Memory B cell (primary cell): ENCODE measurements at regions not wholly inside any gene's neighbourhood (a gene's known extent, or its start where the extent isn't known, plus 50 kb on each side); places are given as distances from the start of the nearest gene placed in this dataset.

Source experiments
- ATAC-seq: fragments of 150-1000 bp; cut with Tn5 transposase; 2 replicates; pipeline ENCODE4 v1.10.0; 2021; ENCODE audit warnings: low read depth, mild to moderate bottlenecking, moderate library complexity
- DNase-seq, 2 donors: peaks; one replicate each; pipeline ENCODE4 v3.0.0; 2022; ENCODE audit warnings: low spot score in 2 of 2
- H3K27ac Mint-ChIP-seq: one replicate; pipeline ENCODE4 v1.8.0; 2022; ENCODE audit warnings: mild to moderate bottlenecking, moderate library complexity, mixed read lengths
- H3K27me3 Mint-ChIP-seq: one replicate; pipeline ENCODE4 v1.8.0; 2022; ENCODE audit warnings: mixed read lengths
- H3K36me3 Mint-ChIP-seq: one replicate; pipeline ENCODE4 v1.8.0; 2022; ENCODE audit warnings: mild to moderate bottlenecking, mixed read lengths
- H3K4me1 Mint-ChIP-seq: one replicate; pipeline ENCODE4 v1.8.0; 2022; ENCODE audit warnings: mixed read lengths
- H3K4me3 Mint-ChIP-seq: one replicate; pipeline ENCODE4 v1.8.0; 2022; ENCODE audit warnings: mild to moderate bottlenecking, moderate library complexity, mixed read lengths
- H3K9me3 Mint-ChIP-seq: one replicate; pipeline ENCODE4 v1.8.0; 2022; ENCODE audit warnings: mixed read lengths

GRCh38 chr18:78160961-78161656 is 818.5 kb upstream of the SALL3 start:
- H3K9me3 Mint-ChIP-seq = peaks cover 4% of the 10 kb centered on the region
- DNase-seq (no peak), ATAC-seq (no peak)
- no peak overlapping the region for H3K27ac Mint-ChIP-seq
- peaks cover 4% of the 10 kb centered on the region for H3K36me3 Mint-ChIP-seq
- H3K27me3 Mint-ChIP-seq = peaks cover 2% of the 10 kb centered on the region
- no peaks in the 10 kb centered on the region for H3K4me1 Mint-ChIP-seq
- no peak overlapping the region for H3K4me3 Mint-ChIP-seq

DNA sequence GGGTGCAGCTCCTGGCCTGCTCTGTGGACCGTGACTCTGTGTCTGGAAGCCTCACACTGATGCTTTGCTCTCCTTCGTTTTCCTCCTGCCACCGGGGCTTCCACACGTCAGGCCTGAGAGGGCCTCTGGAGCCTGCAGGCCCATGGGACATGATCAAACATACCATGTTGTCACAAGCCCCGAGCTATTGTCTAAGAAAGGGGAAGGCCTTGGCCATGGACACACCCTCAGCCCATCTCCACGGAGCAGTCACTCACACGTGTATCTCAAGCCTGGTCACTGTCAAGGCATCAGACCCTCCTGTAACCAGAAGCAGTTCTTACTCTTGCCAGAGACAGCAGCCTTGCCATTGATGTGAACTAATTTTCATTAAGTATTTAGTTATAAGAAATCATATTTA is 814.1 kb upstream of the SALL3 start:
- Mint-ChIP-seq H3K4me3 (no peak overlapping the region), H3K27ac (no peak overlapping the region), H3K36me3 (no peaks in the 10 kb centered on the region), H3K4me1 (no peaks in the 10 kb centered on the region), H3K27me3 (no peaks in the 10 kb centered on the region), H3K9me3 (peaks cover 4% of the 10 kb centered on the region)
- DNase-seq (no peak), ATAC-seq (no peak)

DNA sequence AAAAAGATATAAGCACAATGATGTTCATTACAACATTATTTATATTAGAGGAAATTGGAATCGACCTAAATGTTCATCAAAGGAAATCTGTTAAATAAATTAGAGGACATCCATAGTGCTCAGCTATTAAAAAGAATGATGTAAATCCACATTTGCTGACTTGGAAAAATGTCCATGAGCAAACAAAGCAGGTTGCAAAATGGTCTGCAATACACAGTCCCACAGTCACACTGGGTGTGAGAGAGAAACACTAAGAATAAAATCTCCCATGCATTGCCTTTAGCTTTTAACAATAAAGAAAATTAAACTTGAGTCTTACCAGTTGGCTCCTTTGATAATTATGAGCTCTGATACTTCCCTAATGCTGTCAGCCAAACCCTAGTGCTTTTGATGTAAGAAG is 811.1 kb upstream of the SALL3 start:
- H3K4me1 Mint-ChIP-seq = no peaks in the 10 kb centered on the region
- H3K4me3 Mint-ChIP-seq = no peak overlapping the region
- no peak overlapping the region for H3K27ac Mint-ChIP-seq
- no peaks in the 10 kb centered on the region for H3K36me3 Mint-ChIP-seq
- DNase-seq = no peak
- peaks cover 8% of the 10 kb centered on the region for H3K9me3 Mint-ChIP-seq
- no peak for ATAC-seq
- no peaks in the 10 kb centered on the region for H3K27me3 Mint-ChIP-seq

GRCh38 chr18:78169174-78169864 is 810.3 kb upstream of the SALL3 start:
- no peaks in the 10 kb centered on the region for H3K36me3 Mint-ChIP-seq
- DNase-seq (no peak), ATAC-seq (no peak)
- no peak overlapping the region for H3K4me3 Mint-ChIP-seq
- peaks cover 8% of the 10 kb centered on the region for H3K9me3 Mint-ChIP-seq
- H3K27ac Mint-ChIP-seq = no peak overlapping the region
- no peaks in the 10 kb centered on the region for H3K4me1 Mint-ChIP-seq
- H3K27me3 Mint-ChIP-seq = no peaks in the 10 kb centered on the region

DNA sequence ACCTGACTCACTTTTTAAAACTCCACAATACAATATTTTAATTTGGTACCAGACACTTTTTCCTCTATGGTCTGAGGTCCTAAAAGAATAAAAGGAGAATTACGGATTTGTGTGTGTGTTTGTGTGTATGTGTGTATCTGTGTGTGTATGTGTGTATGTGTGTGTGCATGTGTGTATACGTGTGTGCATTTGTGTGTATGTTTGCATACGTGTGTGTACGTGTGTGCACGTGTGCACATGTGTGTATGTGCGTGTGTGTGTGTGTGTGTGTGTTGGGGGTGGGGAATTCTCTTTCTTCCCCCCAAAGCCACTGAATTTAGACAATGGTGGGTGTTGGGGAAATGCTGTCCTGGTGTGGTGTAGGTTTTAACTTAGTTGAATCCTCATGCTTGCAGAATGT is 807.7 kb upstream of the SALL3 start:
- no peaks in the 10 kb centered on the region for H3K36me3 Mint-ChIP-seq
- H3K9me3 Mint-ChIP-seq = peaks cover 8% of the 10 kb centered on the region
- H3K27me3 Mint-ChIP-seq = no peaks in the 10 kb centered on the region
- no peak for ATAC-seq
- no peak overlapping the region for H3K4me3 Mint-ChIP-seq
- no peak for DNase-seq
- no peak overlapping the region for H3K27ac Mint-ChIP-seq
- H3K4me1 Mint-ChIP-seq = no peaks in the 10 kb centered on the region

DNA sequence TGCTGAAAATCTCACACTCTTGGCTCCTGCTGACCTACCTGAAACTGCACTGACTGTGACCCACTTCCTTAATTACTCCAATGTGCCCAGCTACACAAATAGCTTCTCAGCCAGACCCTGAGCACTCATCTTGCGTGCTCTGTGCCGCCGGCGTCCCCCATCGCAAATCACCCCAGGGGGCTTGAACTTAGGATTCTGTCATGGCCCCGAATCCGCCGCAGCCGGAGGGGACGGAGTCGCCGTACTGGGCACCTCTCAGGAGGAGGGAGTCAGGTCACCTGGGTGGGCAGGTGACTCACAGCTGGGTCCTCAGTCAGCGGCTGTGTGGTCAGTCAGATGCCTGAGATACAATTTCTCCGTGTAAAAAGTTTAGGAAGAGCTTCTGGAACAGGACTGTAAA is 804.9 kb upstream of the SALL3 start:
- Mint-ChIP-seq H3K9me3 (peaks cover 8% of the 10 kb centered on the region), H3K4me1 (no peaks in the 10 kb centered on the region), H3K4me3 (no peak overlapping the region), H3K27me3 (no peaks in the 10 kb centered on the region), H3K36me3 (no peaks in the 10 kb centered on the region), H3K27ac (no peak overlapping the region)
- ATAC-seq (no peak), DNase-seq (no peak)

DNA sequence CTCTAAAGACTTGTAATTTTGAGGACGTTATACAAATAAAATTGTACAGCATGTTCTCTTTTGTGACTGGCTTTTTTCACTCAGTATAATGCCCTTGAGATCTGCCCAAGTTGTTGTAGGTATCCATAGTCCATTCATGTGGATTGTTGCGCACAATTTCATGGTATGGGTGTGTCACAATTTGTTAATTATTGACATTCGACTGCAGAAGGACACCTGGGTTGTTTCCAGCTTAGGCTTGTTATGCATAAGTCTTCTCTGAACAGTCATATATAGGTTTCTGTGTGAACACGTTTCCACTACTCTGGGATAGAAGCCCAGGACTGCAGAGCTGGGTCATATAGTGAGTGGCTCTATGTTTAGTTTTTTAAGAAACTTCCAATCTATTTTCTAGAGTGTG is 800.8 kb upstream of the SALL3 start:
- H3K9me3 Mint-ChIP-seq = peaks cover 11% of the 10 kb centered on the region
- H3K4me1 Mint-ChIP-seq = no peaks in the 10 kb centered on the region
- no peak overlapping the region for H3K4me3 Mint-ChIP-seq
- H3K27ac Mint-ChIP-seq = no peak overlapping the region
- H3K27me3 Mint-ChIP-seq = no peaks in the 10 kb centered on the region
- H3K36me3 Mint-ChIP-seq = no peaks in the 10 kb centered on the region
- DNase-seq = no peak
- ATAC-seq = no peak

GRCh38 chr18:78180741-78181140 is 798.9 kb upstream of the SALL3 start:
- H3K36me3 Mint-ChIP-seq = no peaks in the 10 kb centered on the region
- H3K27ac Mint-ChIP-seq = no peak overlapping the region
- H3K4me3 Mint-ChIP-seq = no peak overlapping the region
- DNase-seq (no peak), ATAC-seq (no peak)
- H3K9me3 Mint-ChIP-seq = peaks cover 11% of the 10 kb centered on the region
- H3K4me1 Mint-ChIP-seq = no peaks in the 10 kb centered on the region
- no peaks in the 10 kb centered on the region for H3K27me3 Mint-ChIP-seq

DNA sequence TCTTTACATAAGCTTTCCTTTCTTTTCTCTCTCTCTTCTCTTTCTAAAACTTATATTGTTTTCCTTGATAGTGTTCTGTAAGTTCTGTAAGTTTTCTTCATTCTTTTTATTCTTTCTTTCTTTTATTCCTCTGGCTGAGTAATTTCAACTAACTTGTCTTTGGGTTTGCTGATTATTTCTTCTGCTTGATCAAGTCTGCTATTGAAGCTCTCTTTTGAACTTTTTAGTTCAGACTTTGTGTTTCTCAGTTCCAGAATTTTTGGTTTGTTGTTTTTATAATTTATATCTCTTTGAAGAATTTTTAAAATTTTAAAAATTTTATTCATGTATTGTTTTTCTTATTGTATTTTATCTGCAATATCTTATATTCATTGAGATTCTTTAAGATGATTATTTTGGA is 795.8 kb upstream of the SALL3 start:
- no peak overlapping the region for H3K4me3 Mint-ChIP-seq
- DNase-seq (no peak), ATAC-seq (no peak)
- H3K27me3 Mint-ChIP-seq = no peaks in the 10 kb centered on the region
- H3K9me3 Mint-ChIP-seq = peaks cover 9% of the 10 kb centered on the region
- no peaks in the 10 kb centered on the region for H3K36me3 Mint-ChIP-seq
- H3K27ac Mint-ChIP-seq = no peak overlapping the region
- H3K4me1 Mint-ChIP-seq = no peaks in the 10 kb centered on the region

- ATAC-seq (no peak), DNase-seq (no peak)
- Mint-ChIP-seq H3K4me3 (no peak overlapping the region), H3K27ac (no peak overlapping the region), H3K36me3 (no peaks in the 10 kb centered on the region), H3K4me1 (no peaks in the 10 kb centered on the region), H3K9me3 (peaks cover 2% of the 10 kb centered on the region), H3K27me3 (no peaks in the 10 kb centered on the region)
Observed at GRCh38 chr18:78191276-78191675, 788.3 kb upstream of the SALL3 start.

DNA sequence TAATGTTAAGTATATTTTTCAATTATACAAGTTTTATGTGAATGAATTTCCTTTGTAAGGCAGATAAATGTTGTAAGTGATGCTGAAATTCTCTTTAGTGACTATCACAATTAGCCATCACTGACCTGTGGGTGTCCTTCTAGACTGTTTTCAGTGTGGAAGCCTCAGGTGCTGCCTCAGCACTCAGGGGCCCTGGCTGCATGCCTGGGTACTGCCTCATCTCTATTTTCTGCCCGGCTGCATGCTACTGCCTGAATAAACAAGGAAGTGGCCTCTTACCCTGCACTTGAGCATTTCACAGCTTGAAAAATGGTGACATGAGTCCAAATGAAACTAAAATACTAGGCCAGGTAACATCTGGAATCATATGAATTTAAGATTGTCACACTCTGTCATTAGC is 787.6 kb upstream of the SALL3 start:
- no peaks in the 10 kb centered on the region for H3K36me3 Mint-ChIP-seq
- no peak overlapping the region for H3K27ac Mint-ChIP-seq
- DNase-seq (no peak), ATAC-seq (no peak)
- H3K4me3 Mint-ChIP-seq = no peak overlapping the region
- H3K9me3 Mint-ChIP-seq = peaks cover 2% of the 10 kb centered on the region
- H3K4me1 Mint-ChIP-seq = no peaks in the 10 kb centered on the region
- no peaks in the 10 kb centered on the region for H3K27me3 Mint-ChIP-seq

- H3K4me1 Mint-ChIP-seq = no peaks in the 10 kb centered on the region
- DNase-seq = no peak
- H3K9me3 Mint-ChIP-seq = peaks cover 7% of the 10 kb centered on the region
- ATAC-seq = no peak
- no peaks in the 10 kb centered on the region for H3K36me3 Mint-ChIP-seq
- no peaks in the 10 kb centered on the region for H3K27me3 Mint-ChIP-seq
- no peak overlapping the region for H3K27ac Mint-ChIP-seq
- H3K4me3 Mint-ChIP-seq = no peak overlapping the region
Observed at GRCh38 chr18:78196280-78196679, 783.3 kb upstream of the SALL3 start.

DNA sequence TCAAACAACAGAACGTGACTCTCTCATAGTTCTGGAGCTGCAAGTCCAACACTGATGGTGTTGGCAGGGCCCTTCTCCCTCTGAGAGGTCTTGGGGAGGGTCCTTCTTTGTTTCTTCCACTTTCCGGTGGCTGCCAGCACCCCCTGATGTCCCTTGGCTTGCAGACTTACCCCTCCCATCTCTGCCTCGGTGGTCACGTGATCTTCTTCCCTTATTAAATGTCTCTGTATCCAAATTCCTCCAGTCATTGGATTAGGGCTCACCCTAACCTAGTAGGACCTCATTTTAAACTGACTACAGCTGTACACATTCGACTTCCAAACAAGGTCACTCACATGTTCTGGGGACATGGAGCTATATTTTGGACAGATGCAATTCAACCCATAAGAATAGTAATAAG is 780.6 kb upstream of the SALL3 start:
- no peaks in the 10 kb centered on the region for H3K4me1 Mint-ChIP-seq
- no peaks in the 10 kb centered on the region for H3K27me3 Mint-ChIP-seq
- peaks cover 2% of the 10 kb centered on the region for H3K36me3 Mint-ChIP-seq
- DNase-seq (no peak), ATAC-seq (no peak)
- H3K4me3 Mint-ChIP-seq = no peak overlapping the region
- H3K27ac Mint-ChIP-seq = no peak overlapping the region
- H3K9me3 Mint-ChIP-seq = peaks cover 12% of the 10 kb centered on the region

GRCh38 chr18:78199611-78200010 is 780.0 kb upstream of the SALL3 start:
- H3K4me3 Mint-ChIP-seq = no peak overlapping the region
- peaks cover 2% of the 10 kb centered on the region for H3K36me3 Mint-ChIP-seq
- H3K27ac Mint-ChIP-seq = no peak overlapping the region
- no peaks in the 10 kb centered on the region for H3K27me3 Mint-ChIP-seq
- H3K4me1 Mint-ChIP-seq = no peaks in the 10 kb centered on the region
- ATAC-seq (no peak), DNase-seq (no peak)
- peaks cover 12% of the 10 kb centered on the region for H3K9me3 Mint-ChIP-seq

DNA sequence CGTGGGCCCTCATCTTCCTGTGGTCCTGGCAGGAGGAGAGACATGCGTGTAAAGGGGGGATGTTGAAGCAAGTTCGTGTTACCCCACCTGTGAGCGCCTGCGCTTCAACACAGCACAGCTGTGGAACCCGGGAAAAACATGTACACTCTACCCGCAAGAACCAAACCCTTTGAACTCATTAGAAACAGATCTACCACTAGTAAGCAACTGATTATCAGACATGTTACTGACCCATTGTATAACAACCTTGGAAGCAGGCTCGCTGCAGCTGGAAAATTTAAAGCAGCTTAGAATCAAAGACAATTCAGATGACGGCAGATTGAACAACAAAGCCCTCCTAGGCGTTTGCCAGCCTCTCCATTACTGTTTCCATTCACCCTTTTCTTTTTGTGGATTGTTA is 771.7 kb upstream of the SALL3 start:
- Mint-ChIP-seq H3K36me3 (no peaks in the 10 kb centered on the region), H3K27ac (no peak overlapping the region), H3K27me3 (no peaks in the 10 kb centered on the region), H3K9me3 (no peaks in the 10 kb centered on the region), H3K4me1 (no peaks in the 10 kb centered on the region), H3K4me3 (no peak overlapping the region)
- DNase-seq = no peak
- no peak for ATAC-seq
